ENCODE measurements at regions not wholly inside any gene's neighbourhood (a gene's known extent, or its start where the extent isn't known, plus 50 kb on each side); places are given as distances from the start of the nearest gene placed in this dataset.
A peak's percentile ranks its signal among the peaks of the same experiment; 100 is the strongest.

GRCh38 chr5:8752595-8752994 is 793.3 kb downstream of the SEMA5A start:
- Histone ChIP-seq H3K4me3 (no peak overlapping the region), H3K36me3 (no peaks in the 10 kb centered on the region), H3K27me3 (no peaks in the 10 kb centered on the region), H3K4me1 (peaks cover 0 to 6% (median 0%) of the 10 kb centered on the region in 12 donors), H3K9me3 (peaks cover 0 to 8% (median 0%) of the 10 kb centered on the region in 12 donors), H3K27ac (no peak overlapping the region)
- no peak for ATAC-seq
- no peak for DNase-seq
- TF ChIP-seq CTCF (IDR thresholded peaks at IDR 0.05) (no peak), POLR2A (IDR thresholded peaks at IDR 0.05) (no peak)
- 63 to 78% (median 67%) methylated on average over 1 of the region's 1 CpG for WGBS, 4 donors
- intact Hi-C loops (cut with DNase I) = loop anchor here in 2 of 10 donors (10.0 kb wide), 2 partner anchors 452 to 1482 kb away; no protein-coding TSS in a partner anchor

- intact Hi-C loops (cut with DNase I) = loop anchor here in 2 of 10 donors (10.0 kb wide), 2 partner anchors 448 to 1478 kb away; no protein-coding TSS in a partner anchor
- DNase-seq (no peak), ATAC-seq (peak in 2 of 4 donors; percentile 58)
- 35 to 57% (median 46%) methylated on average over 2 of the region's 2 CpGs for WGBS, 4 donors
- peaks cover 0 to 7% (median 0%) of the 10 kb centered on the region in 12 donors for H3K9me3 ChIP-seq
- no peak overlapping the region for H3K4me3 ChIP-seq
- H3K27me3 ChIP-seq = no peaks in the 10 kb centered on the region
- H3K36me3 ChIP-seq = no peaks in the 10 kb centered on the region
- no peak overlapping the region for H3K27ac ChIP-seq
- TF ChIP-seq CTCF (IDR thresholded peaks at IDR 0.05) (peak; percentile 23 to 53 (median 35)), POLR2A (IDR thresholded peaks at IDR 0.05) (no peak)
- H3K4me1 ChIP-seq = peaks cover 0 to 6% (median 0%) of the 10 kb centered on the region in 12 donors
These were observed 789.3 kb downstream of the SEMA5A start for GRCh38 chr5:8756498-8757084.

- DNase-seq = no peak
- no peak for ATAC-seq
- H3K4me3 ChIP-seq = no peak overlapping the region
- 38 to 52% (median 42%) methylated on average over 3 of the region's 3 CpGs for WGBS, 4 donors
- intact Hi-C loops (cut with DNase I) = no loop called here
- H3K9me3 ChIP-seq = no peaks in the 10 kb centered on the region
- H3K4me1 ChIP-seq = no peaks in the 10 kb centered on the region
- H3K36me3 ChIP-seq = no peaks in the 10 kb centered on the region
- TF ChIP-seq POLR2A (IDR thresholded peaks at IDR 0.05) (no peak), CTCF (IDR thresholded peaks at IDR 0.05) (no peak)
- H3K27me3 ChIP-seq = no peaks in the 10 kb centered on the region
- no peak overlapping the region for H3K27ac ChIP-seq
These were observed 780.0 kb downstream of the SEMA5A start for GRCh38 chr5:8765886-8766285.

GRCh38 chr5:8766448-8766847 is 779.4 kb downstream of the SEMA5A start:
- no peak for TF ChIP-seq CTCF (IDR thresholded peaks at IDR 0.05)
- no peak for TF ChIP-seq POLR2A (IDR thresholded peaks at IDR 0.05)
- Histone ChIP-seq H3K27ac (no peak overlapping the region), H3K9me3 (no peaks in the 10 kb centered on the region), H3K36me3 (no peaks in the 10 kb centered on the region), H3K4me3 (no peak overlapping the region), H3K4me1 (no peaks in the 10 kb centered on the region), H3K27me3 (no peaks in the 10 kb centered on the region)
- DNase-seq (no peak), ATAC-seq (no peak)
- whole genome bisulfite sequencing, 4 donors = 39 to 69% (median 61%) methylated on average over 1 of the region's 1 CpG
- intact Hi-C loops (cut with DNase I) = no loop called here

Data from heart left ventricle (tissue), 16 donors.